BLaER1 (cell line): ENCODE measurements at regions not wholly inside any gene's neighbourhood (a gene's known extent, or its start where the extent isn't known, plus 50 kb on each side); places are given as distances from the start of the nearest gene placed in this dataset.
"Not testable (repeated sequence)": the region's sequence is repeated elsewhere in the genome, so short reads cannot be mapped to it uniquely, and the experiment has no call there.

Experiments
- H3K27ac ChIP-seq: shearing (Covaris generic); formaldehyde crosslinking; 2 replicates; pipeline ENCODE4 v1.8.1; 2022
- H3K27me3 ChIP-seq: shearing (Covaris generic); formaldehyde crosslinking; 2 replicates; pipeline ENCODE4 v1.8.1; 2022
- H3K36me3 ChIP-seq: shearing (Covaris generic); formaldehyde crosslinking; 2 replicates; pipeline ENCODE4 v1.8.1; 2022
- H3K4me1 ChIP-seq: shearing (Covaris generic); formaldehyde crosslinking; 2 replicates; pipeline ENCODE4 v1.8.1; 2022
- H3K4me2 ChIP-seq: shearing (Covaris generic); formaldehyde crosslinking; 2 replicates; pipeline ENCODE4 v1.8.1; 2022
- H3K4me3 ChIP-seq: shearing (Covaris generic); formaldehyde crosslinking; 2 replicates; pipeline ENCODE4 v1.8.1; 2022
- H3K9ac ChIP-seq: shearing (Covaris generic); formaldehyde crosslinking; 2 replicates; pipeline ENCODE4 v1.8.1; 2022
- H3K9me3 ChIP-seq: shearing (Covaris generic); formaldehyde crosslinking; 2 replicates; pipeline ENCODE4 v1.8.1; 2022
- H4K20me1 ChIP-seq: shearing (Covaris generic); formaldehyde crosslinking; 2 replicates; pipeline ENCODE4 v1.8.1; 2022
- Cebpa-rat ChIP-seq: shearing (Covaris generic); IDR thresholded peaks from 2 replicates; pipeline ENCODE4 v1.8.1; 2022

DNA sequence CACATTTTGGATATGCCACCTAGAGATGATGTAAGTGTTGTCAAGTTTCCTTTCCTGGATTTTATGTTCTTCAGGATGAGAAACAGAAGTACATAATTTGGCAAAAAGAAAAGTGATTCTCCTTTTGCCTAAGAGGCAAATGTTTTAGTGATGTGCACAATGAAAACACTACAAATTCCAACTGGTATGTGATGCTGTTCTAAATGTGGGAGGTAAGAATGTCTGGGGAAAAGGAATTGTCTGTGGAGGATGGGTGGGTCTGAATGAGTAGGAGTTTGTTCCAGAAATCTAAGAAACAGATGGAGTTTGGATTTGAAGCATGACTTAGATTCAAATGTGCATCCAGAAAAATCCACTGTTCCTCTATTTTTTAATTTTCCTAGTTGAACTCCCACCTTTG is 473.6 kb upstream of the SPRY2 start:
- H3K27ac ChIP-seq: no peak overlapping the region
- TF ChIP-seq Cebpa-rat: no peak
- H3K27me3 ChIP-seq: no peaks in the 10 kb centered on the region
- H3K4me1 ChIP-seq: no peaks in the 10 kb centered on the region
- H4K20me1 ChIP-seq: no peaks in the 10 kb centered on the region
- no peak overlapping the region for H3K4me3 ChIP-seq
- H3K4me2 ChIP-seq: no peak overlapping the region
- H3K9ac ChIP-seq: no peak overlapping the region
- peaks cover 28% of the 10 kb centered on the region for H3K9me3 ChIP-seq
- no peaks in the 10 kb centered on the region for H3K36me3 ChIP-seq

DNA sequence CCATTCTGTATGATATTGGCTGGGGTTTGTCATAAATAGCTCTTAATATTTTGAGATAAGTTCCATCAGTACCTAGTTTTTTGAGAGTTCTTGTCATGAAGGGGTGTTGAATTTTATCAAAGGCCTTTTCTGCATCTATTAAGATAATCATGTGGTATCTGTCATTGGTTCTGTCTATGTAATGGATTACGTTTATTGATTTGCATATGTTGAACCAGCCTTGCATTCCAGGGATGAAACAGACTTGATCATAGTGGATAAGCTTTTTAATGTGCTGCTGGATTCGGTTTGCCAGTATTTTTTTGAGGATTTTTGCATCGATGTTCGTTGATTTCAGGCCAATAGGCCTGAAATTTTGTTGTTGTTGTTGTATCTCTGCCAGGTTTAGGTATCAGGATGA is 469.4 kb upstream of the SPRY2 start:
- not testable (repeated sequence) for H3K27me3 ChIP-seq

DNA sequence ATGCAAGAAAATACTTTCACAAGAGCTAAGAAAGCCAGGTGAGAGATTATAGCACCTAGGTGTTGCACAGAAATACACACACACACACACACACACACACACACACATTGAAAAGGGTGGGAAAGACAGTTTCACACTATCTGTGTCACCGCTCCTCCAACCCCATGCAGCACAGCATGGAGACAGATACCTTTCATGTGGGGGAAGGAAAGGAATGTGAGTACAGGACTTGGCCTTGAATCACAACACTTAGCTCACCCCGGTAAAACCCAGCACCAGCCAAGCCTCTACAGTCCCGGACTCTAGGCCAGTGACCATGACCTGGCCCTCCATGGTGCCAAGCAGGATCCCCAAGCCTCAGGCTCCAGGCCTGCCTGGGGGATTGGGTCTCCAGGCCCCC is 462.0 kb upstream of the SPRY2 start:
- Histone ChIP-seq H3K9ac (no peak overlapping the region), H3K4me3 (no peak overlapping the region), H3K9me3 (no peaks in the 10 kb centered on the region), H3K27me3 (no peaks in the 10 kb centered on the region), H3K4me2 (no peak overlapping the region), H3K36me3 (no peaks in the 10 kb centered on the region), H4K20me1 (no peaks in the 10 kb centered on the region), H3K27ac (no peak overlapping the region), H3K4me1 (no peaks in the 10 kb centered on the region)
- no peak for TF ChIP-seq Cebpa-rat

More for the DNA sequence above, 469.4 kb upstream of the SPRY2 start:
- H3K4me3 ChIP-seq, H3K36me3 ChIP-seq, H3K27ac ChIP-seq, H4K20me1 ChIP-seq, H3K9ac ChIP-seq, H3K4me2 ChIP-seq, H3K4me1 ChIP-seq, H3K9me3 ChIP-seq: not testable (repeated sequence)

DNA sequence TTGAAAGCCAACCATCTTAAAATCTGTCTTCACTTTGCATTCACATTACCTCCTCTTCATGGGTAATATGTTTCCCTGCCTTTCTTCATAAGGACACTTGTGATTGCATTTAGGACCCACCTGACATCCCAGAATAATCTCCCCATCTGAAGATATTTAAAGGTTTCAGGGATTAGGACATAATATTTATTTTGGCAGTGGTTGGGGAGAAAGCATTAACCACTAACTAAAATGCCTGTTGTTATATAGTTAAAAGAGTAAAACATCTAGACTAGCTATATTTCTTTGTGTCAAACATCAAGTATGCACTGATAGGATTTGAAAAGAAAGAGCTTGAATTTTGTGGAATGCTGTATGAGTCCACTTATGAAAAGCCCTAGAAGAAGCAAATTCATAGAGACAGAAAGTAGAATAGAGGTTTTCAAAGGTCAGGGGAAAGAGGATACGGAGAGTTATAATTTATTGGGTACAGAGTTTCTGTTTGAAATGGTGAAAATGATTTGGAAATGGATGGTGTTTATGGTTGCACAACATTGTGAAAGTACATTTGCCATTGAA is 457.7 kb upstream of the SPRY2 start:
- no peak overlapping the region for H3K27ac ChIP-seq
- no peak overlapping the region for H3K9ac ChIP-seq
- H3K9me3 ChIP-seq: no peaks in the 10 kb centered on the region
- H3K4me2 ChIP-seq: no peak overlapping the region
- no peak overlapping the region for H3K4me3 ChIP-seq
- no peaks in the 10 kb centered on the region for H3K27me3 ChIP-seq
- TF ChIP-seq Cebpa-rat: no peak
- no peaks in the 10 kb centered on the region for H3K4me1 ChIP-seq
- H3K36me3 ChIP-seq: no peaks in the 10 kb centered on the region
- H4K20me1 ChIP-seq: no peaks in the 10 kb centered on the region

DNA sequence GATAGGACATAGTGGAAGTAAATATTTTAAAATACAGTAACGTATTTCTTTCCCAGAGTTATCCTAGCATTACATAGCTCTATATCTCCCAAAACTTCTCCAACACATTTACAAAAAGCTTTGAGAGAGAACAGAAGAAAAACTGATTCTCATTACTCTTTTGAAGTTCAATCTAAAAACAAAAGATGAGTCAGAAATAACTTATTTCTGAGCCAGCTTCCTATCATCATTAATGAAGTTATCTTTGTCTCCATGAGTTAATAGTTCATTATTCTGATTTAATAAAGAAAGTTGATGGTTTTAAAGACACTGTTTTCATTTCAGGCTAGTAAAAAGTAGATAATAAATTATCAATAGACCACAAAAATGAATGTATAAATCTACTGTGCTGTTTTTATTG is 446.7 kb upstream of the SPRY2 start:
- no peak for TF ChIP-seq Cebpa-rat
- H3K9me3 ChIP-seq: no peaks in the 10 kb centered on the region

DNA sequence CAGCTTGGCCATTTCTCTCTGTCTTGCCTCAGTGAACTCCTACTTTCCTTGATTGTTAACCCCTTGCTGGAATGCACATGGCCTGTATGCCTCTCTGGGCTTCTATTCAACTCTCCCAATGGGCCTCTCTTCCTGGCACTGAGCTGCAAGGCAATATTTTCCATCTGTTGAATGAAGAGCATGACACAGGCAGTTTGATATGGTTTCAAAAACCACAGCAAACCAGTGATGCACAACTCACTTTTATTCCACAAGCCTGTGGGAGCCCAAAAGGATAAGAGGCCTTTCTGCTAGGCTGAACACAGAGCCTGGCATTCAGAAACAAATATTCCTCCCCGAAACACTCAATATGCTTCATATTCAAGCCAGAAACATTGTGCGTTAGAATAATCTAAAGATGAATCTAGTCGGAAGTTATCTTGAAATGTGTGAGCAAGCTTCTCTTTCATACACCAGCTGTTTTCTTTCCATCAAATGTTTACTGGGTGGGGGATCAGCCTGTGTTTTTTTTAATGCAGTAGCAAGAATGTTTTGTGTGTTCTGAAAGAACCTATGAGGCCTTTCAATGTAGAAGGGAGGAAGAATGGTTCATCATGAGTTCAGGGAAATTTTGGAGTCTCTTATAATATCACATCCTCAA is 443.1 kb upstream of the SPRY2 start:
- Histone ChIP-seq H3K9me3 (no peaks in the 10 kb centered on the region), H3K27me3 (no peaks in the 10 kb centered on the region), H3K27ac (peak overlapping the region; percentile 80), H4K20me1 (no peaks in the 10 kb centered on the region), H3K4me1 (peaks cover 59% of the 10 kb centered on the region), H3K36me3 (no peaks in the 10 kb centered on the region), H3K4me2 (peak overlapping the region; percentile 82), H3K4me3 (peak overlapping the region; percentile 27; the same call in 1 of the 2 replicates), H3K9ac (peak overlapping the region; percentile 63; the same call in 1 of the 2 replicates)
- no peak for TF ChIP-seq Cebpa-rat

More for the DNA sequence above, 446.7 kb upstream of the SPRY2 start:
- Histone ChIP-seq H4K20me1 (no peaks in the 10 kb centered on the region), H3K9ac (no peak overlapping the region), H3K36me3 (no peaks in the 10 kb centered on the region), H3K27me3 (no peaks in the 10 kb centered on the region), H3K4me1 (peaks cover 41% of the 10 kb centered on the region), H3K4me2 (no peak overlapping the region), H3K27ac (no peak overlapping the region), H3K4me3 (no peak overlapping the region)

DNA sequence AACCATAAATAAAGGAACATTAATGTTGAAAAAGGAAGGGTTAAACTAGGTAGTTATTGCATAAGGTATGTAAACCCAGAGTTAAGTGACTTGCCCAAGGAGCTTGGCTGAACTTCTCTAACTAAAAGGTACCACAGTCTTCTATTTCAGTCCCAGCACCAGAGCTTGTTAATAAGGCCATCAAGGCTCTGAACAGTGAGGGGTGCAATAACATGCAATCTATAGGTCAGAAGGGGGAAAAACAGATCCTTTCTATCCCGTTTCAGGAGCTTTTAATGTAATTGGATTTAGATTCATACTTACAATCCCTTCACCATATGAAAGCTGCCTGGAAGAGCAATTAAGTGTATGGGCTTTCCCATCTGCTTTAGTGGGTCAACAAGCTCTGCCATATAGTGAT is 441.5 kb upstream of the SPRY2 start:
- H3K36me3 ChIP-seq: no peaks in the 10 kb centered on the region
- no peaks in the 10 kb centered on the region for H4K20me1 ChIP-seq
- H3K27me3 ChIP-seq: no peaks in the 10 kb centered on the region
- H3K27ac ChIP-seq: peak overlapping the region; percentile 80; the same call in 1 of the 2 replicates
- peak overlapping the region; percentile 82 for H3K4me2 ChIP-seq
- no peak overlapping the region for H3K4me3 ChIP-seq
- H3K9ac ChIP-seq: peak overlapping the region; percentile 3; the same call in 1 of the 2 replicates
- H3K9me3 ChIP-seq: no peaks in the 10 kb centered on the region
- TF ChIP-seq Cebpa-rat: no peak
- H3K4me1 ChIP-seq: peaks cover 59% of the 10 kb centered on the region

DNA sequence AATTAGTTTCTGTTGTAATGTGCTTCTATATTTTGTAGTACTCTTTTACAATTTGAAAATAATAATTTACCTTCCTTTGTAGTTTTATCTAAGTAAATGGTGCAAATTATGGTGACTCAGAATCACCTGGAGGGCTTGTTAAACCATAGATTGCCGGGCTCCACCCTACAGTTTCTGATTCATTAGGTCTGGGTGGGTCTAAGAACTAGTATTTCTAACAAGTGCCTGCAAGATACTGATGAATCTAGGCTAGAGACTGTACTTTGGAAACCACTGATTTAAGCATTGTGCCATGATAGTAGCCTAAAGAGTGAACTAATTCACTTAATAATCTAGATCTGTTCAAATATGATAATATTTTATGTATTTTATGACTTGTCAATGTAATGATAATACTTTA is 437.4 kb upstream of the SPRY2 start:
- Histone ChIP-seq H3K9ac (no peak overlapping the region), H3K4me1 (peaks cover 34% of the 10 kb centered on the region)
- no peak for TF ChIP-seq Cebpa-rat

DNA sequence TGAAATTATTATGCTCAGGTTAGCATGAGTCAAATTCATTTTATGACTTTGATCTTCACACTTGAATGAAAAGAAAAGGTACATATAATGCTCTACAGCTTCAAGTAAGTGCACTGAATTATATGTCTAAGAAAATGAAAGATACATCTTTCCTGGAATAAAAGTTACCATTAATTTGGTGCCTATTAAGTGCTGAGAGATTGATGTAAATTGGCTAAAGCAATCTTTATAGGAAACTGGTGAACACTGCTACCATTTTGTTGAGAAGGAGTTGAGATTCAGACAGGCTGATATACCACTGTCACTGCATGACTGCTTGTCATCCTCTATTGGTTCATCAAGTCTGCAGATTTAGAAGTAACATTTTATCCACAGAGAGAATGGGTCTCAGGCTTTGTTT is 416.8 kb upstream of the SPRY2 start:
- no peak overlapping the region for H3K4me2 ChIP-seq
- H3K4me3 ChIP-seq: no peak overlapping the region
- no peak overlapping the region for H3K27ac ChIP-seq
- no peaks in the 10 kb centered on the region for H3K4me1 ChIP-seq
- no peaks in the 10 kb centered on the region for H3K27me3 ChIP-seq
- H3K9ac ChIP-seq: no peak overlapping the region
- H3K36me3 ChIP-seq: no peaks in the 10 kb centered on the region
- H4K20me1 ChIP-seq: no peaks in the 10 kb centered on the region
- no peak for TF ChIP-seq Cebpa-rat
- peaks cover 4% of the 10 kb centered on the region; the same call in 1 of the 2 replicates for H3K9me3 ChIP-seq

More for the DNA sequence above, 437.4 kb upstream of the SPRY2 start:
- no peaks in the 10 kb centered on the region for H4K20me1 ChIP-seq
- H3K4me3 ChIP-seq: no peak overlapping the region
- no peaks in the 10 kb centered on the region for H3K9me3 ChIP-seq
- H3K36me3 ChIP-seq: no peaks in the 10 kb centered on the region
- H3K27me3 ChIP-seq: no peaks in the 10 kb centered on the region
- H3K27ac ChIP-seq: no peak overlapping the region
- H3K4me2 ChIP-seq: no peak overlapping the region

DNA sequence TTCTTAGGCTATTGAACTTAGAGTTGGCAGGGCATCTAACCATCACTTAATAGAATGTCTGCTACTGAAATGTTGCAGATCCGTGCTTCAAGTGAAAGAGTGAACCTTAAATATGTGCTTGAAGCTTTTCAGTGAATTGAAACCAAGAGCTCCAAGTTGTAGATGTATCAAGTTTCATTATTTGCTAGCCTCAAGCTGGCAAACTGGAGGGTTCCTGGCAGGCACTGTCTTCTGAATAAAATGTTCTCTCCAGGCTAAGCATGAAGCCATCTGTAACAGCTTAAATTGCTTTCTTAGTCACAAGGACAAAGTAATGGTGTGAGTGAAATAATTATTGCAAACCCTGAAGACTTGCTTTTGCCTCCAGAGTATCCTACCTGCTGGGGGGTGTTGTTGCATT is 415.0 kb upstream of the SPRY2 start:
- no peak for TF ChIP-seq Cebpa-rat
- H3K36me3 ChIP-seq: no peaks in the 10 kb centered on the region
- H3K4me3 ChIP-seq: no peak overlapping the region
- H3K27me3 ChIP-seq: no peaks in the 10 kb centered on the region
- H3K9me3 ChIP-seq: peaks cover 4% of the 10 kb centered on the region; the same call in 1 of the 2 replicates
- H3K4me2 ChIP-seq: no peak overlapping the region
- no peaks in the 10 kb centered on the region for H4K20me1 ChIP-seq
- no peaks in the 10 kb centered on the region for H3K4me1 ChIP-seq
- H3K9ac ChIP-seq: no peak overlapping the region
- H3K27ac ChIP-seq: no peak overlapping the region

DNA sequence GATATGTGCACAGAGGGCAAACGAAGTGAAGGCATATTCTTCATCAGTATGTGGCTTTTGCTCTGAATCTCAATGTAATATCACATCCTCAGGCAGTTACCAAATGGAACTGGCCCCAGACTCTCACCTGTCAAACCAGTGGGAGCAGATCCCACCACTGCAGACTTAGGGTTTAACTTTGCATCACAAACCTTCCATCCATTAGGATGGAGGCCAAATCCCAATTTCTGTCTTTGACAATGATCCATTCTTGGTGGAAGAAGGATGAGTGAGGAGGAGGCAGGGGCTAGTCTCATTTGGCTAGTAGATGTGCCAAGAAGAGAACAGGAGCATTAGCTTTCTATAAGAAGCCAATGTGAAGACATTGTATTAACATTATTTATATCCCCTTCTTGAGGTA is 413.5 kb upstream of the SPRY2 start:
- Histone ChIP-seq H4K20me1 (no peaks in the 10 kb centered on the region), H3K4me3 (no peak overlapping the region)

More for the DNA sequence above, 413.5 kb upstream of the SPRY2 start:
- Histone ChIP-seq H3K4me1 (no peaks in the 10 kb centered on the region), H3K9me3 (peaks cover 4% of the 10 kb centered on the region; the same call in 1 of the 2 replicates), H3K4me2 (no peak overlapping the region), H3K36me3 (no peaks in the 10 kb centered on the region), H3K9ac (no peak overlapping the region), H3K27me3 (no peaks in the 10 kb centered on the region), H3K27ac (no peak overlapping the region)
- TF ChIP-seq Cebpa-rat: no peak
